Endodermal cell (in vitro differentiated cells): ENCODE measurements at regions not wholly inside any gene's neighbourhood (a gene's known extent, or its start where the extent isn't known, plus 50 kb on each side); places are given as distances from the start of the nearest gene placed in this dataset.

ENCODE experiments used
- DNase-seq: peaks from one replicate; pipeline ENCODE4 v3.0.0-alpha.2; 2017
- H3K27ac ChIP-seq: 2 replicates; pipeline ENCODE4 v1.5.1; 2013; ENCODE audit warnings: mild to moderate bottlenecking, low read depth, low read length, moderate library complexity
- H3K27me3 ChIP-seq: 2 replicates; pipeline ENCODE4 v1.6.1; 2013; ENCODE audit warnings: mild to moderate bottlenecking, low read length, moderate library complexity; ENCODE audit not compliant: insufficient read depth, control insufficient read depth, poor library complexity, severe bottlenecking
- H3K36me3 ChIP-seq: 2 replicates; pipeline ENCODE4 v1.7.0; 2013; ENCODE audit warnings: mild to moderate bottlenecking, low read length, moderate library complexity; ENCODE audit not compliant: control insufficient read depth, insufficient read depth
- H3K4me1 ChIP-seq: one replicate; pipeline ENCODE4 v1.7.0; 2013; ENCODE audit warnings: low read length; ENCODE audit not compliant: control insufficient read depth, insufficient read depth
- H3K4me3 ChIP-seq: 2 replicates; pipeline ENCODE4 v1.5.1; 2013; ENCODE audit warnings: mild to moderate bottlenecking, low read length, moderate library complexity
- H3K9ac ChIP-seq: 2 replicates; pipeline ENCODE4 v1.6.1; 2013; ENCODE audit warnings: mild to moderate bottlenecking, low read length, moderate library complexity; ENCODE audit not compliant: poor library complexity, severe bottlenecking; ENCODE audit errors: extremely low read depth
- H3K9me3 ChIP-seq: 2 replicates; pipeline ENCODE4 v1.6.1; 2013; ENCODE audit warnings: mild to moderate bottlenecking, low read length, moderate library complexity; ENCODE audit not compliant: control insufficient read depth
- H3K27ac Mint-ChIP-seq: 2 replicates; pipeline ENCODE4 v1.8.0; 2020; ENCODE audit warnings: mixed read lengths
- H3K27me3 Mint-ChIP-seq: 2 replicates; pipeline ENCODE4 v1.8.0; 2021; ENCODE audit warnings: mild to moderate bottlenecking, mixed read lengths; ENCODE audit not compliant: insufficient read depth
- H3K36me3 Mint-ChIP-seq: 2 replicates; pipeline ENCODE4 v1.8.0; 2020; ENCODE audit warnings: low read depth, mixed read lengths
- H3K4me1 Mint-ChIP-seq: 2 replicates; pipeline ENCODE4 v1.8.0; 2020; ENCODE audit warnings: mixed read lengths
- H3K4me3 Mint-ChIP-seq: 2 replicates; pipeline ENCODE4 v1.8.0; 2020; ENCODE audit warnings: mild to moderate bottlenecking, moderate library complexity, mixed read lengths
- H3K9me3 Mint-ChIP-seq: 2 replicates; pipeline ENCODE4 v1.8.0; 2020; ENCODE audit warnings: mild to moderate bottlenecking, mixed read lengths
- CTCF ChIP-seq: fragments of 200-600 bp; sonication (generic); conservative IDR thresholded peaks from 2 replicates; pipeline ENCODE4 v1.5.0; 2021; ENCODE audit warnings: antibody characterized with exemption, mild to moderate bottlenecking
- WGBS, 2 experiments: methylation state at CpG; one replicate each; pipeline versions ENCODE4 v1.1.5 to v1.1.7; 2013; ENCODE audit warnings: missing lambda C conversion rate in 2 of 2, mixed read lengths in 1 of 2; ENCODE audit not compliant: insufficient coverage in 1 of 2, insufficient read length in 1 of 2; 5-methylcytosine and 5-hydroxymethylcytosine counted together

DNA sequence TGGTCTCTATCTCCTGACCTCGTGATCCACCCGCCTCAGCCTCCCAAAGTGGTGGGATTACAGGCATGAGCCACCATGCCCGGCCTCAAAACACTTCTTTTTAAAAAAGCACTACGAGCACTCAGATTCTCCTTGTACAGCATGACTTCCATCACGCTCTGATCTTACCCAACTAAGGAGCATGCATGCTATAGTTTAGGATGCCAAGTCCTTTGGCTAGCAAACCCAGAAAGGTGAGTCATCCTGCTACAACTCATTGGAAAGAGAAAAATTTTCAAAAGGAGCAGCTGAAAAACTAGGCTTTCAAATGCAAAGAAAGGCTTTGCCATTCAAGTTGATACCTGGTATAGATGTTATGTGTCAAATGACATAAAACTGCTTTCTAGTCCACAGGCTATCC, 70.3 kb upstream of the PRICKLE2 start:
- Mint-ChIP-seq H3K27me3 (peaks cover 1% of the 10 kb centered on the region), H3K4me3 (no peak overlapping the region), H3K9me3 (peaks cover 33% of the 10 kb centered on the region), H3K36me3 (no peaks in the 10 kb centered on the region), H3K4me1 (no peaks in the 10 kb centered on the region), H3K27ac (no peak overlapping the region)
- WGBS, 2 experiments: 90 to 96% methylated on average over 4 to 5 of the region's 5 CpGs
- Histone ChIP-seq H3K27me3 (no peaks in the 10 kb centered on the region), H3K4me1 (no peaks in the 10 kb centered on the region), H3K27ac (no peak overlapping the region), H3K9me3 (peaks cover 24% of the 10 kb centered on the region), H3K36me3 (no peaks in the 10 kb centered on the region), H3K4me3 (no peak overlapping the region), H3K9ac (no peak overlapping the region)
- DNase-seq: no peak
- no peak for TF ChIP-seq CTCF

DNA sequence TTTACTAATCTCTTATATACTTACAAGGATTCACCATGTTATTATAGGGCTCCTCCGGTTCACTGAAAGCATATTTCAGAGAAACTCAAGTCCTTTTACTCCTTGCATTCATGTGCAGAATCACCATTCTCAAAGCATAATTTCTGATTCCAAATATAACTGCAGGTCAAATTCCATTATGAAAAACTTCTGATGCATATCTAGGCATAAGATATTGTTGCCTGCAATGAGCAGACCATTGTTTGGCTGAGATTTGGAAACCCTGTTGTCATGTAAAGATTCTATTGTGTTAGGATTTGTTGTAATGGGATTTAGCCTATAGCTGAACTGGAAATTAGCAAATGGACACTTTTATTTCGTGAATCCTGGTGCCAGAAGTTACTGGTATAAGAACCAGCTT, 69.5 kb upstream of the PRICKLE2 start:
- Histone ChIP-seq H3K9me3 (peaks cover 24% of the 10 kb centered on the region), H3K27me3 (no peaks in the 10 kb centered on the region), H3K4me1 (no peaks in the 10 kb centered on the region), H3K4me3 (no peak overlapping the region), H3K9ac (no peak overlapping the region), H3K36me3 (no peaks in the 10 kb centered on the region), H3K27ac (no peak overlapping the region)
- Mint-ChIP-seq H3K27ac (no peak overlapping the region), H3K4me1 (no peaks in the 10 kb centered on the region), H3K27me3 (peaks cover 1% of the 10 kb centered on the region), H3K9me3 (peaks cover 33% of the 10 kb centered on the region), H3K36me3 (no peaks in the 10 kb centered on the region), H3K4me3 (no peak overlapping the region)
- DNase-seq: no peak
- no peak for TF ChIP-seq CTCF
- WGBS, 2 experiments: 98 to 100% methylated on average over 1 to 2 of the region's 2 CpGs

DNA sequence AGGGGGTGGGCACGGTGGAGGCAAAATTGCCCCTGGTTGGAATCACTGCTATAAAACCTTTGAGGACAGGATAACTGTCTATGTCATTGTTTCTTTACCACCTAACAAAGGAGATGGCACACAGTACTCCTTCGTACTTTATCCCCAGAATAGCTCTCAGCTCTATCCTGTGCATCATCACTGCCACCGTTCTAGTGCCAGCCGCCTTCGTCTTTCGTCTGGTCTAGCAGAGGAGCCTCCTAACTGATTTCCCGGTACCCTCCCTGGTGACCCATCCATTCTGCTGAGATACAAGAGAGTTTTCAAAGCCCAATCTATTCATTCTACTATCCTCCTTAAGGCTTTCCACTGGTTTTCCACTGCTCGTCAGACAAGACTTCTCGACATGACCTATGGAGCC, 67.9 kb upstream of the PRICKLE2 start:
- DNase-seq: no peak
- Mint-ChIP-seq H3K4me3 (no peak overlapping the region), H3K27ac (no peak overlapping the region), H3K27me3 (peaks cover 1% of the 10 kb centered on the region), H3K36me3 (no peaks in the 10 kb centered on the region), H3K4me1 (peaks cover 6% of the 10 kb centered on the region), H3K9me3 (peaks cover 21% of the 10 kb centered on the region)
- Histone ChIP-seq H3K9me3 (peaks cover 22% of the 10 kb centered on the region), H3K36me3 (no peaks in the 10 kb centered on the region), H3K4me1 (peaks cover 3% of the 10 kb centered on the region), H3K27me3 (no peaks in the 10 kb centered on the region), H3K4me3 (no peak overlapping the region), H3K27ac (no peak overlapping the region), H3K9ac (no peak overlapping the region)
- TF ChIP-seq CTCF: no peak
- 95% methylated on average over 8 to 9 of the region's 9 CpGs for WGBS, 2 experiments
